ENCODE measurements at regions not wholly inside any gene's neighbourhood (a gene's known extent, or its start where the extent isn't known, plus 50 kb on each side); places are given as distances from the start of the nearest gene placed in this dataset.

DNA sequence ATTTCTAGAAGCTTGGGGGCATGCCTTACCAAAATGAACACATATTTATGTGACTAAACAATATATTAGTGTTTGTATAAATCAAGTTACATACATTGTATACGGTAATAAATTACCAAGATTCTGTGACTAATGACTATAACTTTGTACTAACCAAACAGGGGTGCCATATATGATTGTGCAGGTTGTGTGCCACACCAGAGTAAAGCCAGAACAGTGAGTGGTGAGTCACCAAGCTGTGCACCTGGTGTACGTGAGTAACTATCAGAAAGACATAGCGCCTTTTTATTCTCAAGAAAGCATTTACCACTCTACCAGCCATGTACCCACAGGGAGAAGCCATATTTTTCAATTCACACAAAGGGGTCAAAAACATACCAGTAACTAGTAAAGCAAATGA is 453.2 kb upstream of the PIK3C3 start:
- no peak overlapping the region for H4K5ac ChIP-seq (ENCODE audit: insufficient read length, low read depth, low read length)
- WGBS, 2 experiments (ENCODE audit: extremely low coverage in 1 of 2, insufficient coverage in 1 of 2, insufficient read length in 1 of 2, insufficient replicate concordance in 2 of 2, low coverage in 1 of 2, low lambda C conversion rate in 2 of 2, missing lambda C conversion rate in 1 of 2) = 100% methylated on average over 3 of the region's 3 CpGs; no CpG with 5 or more reads in 1 of the 2 experiments

More for the DNA sequence above, 453.2 kb upstream of the PIK3C3 start:
- Histone ChIP-seq H3K9me3 (ENCODE audit: insufficient read depth in 2 of 2, low read depth in 1 of 2, low read length in 1 of 2) (no peaks in the 10 kb centered on the region), H2BK120ac (replicated peaks; ENCODE audit: low read depth, low read length) (no peak overlapping the region), H3K4ac (replicated peaks; ENCODE audit: insufficient read length, low read depth, low read length) (no peak overlapping the region), H2AFZ (ENCODE audit: low read length) (no peak overlapping the region), H3K27ac (ENCODE audit: low read depth, low read length) (no peak overlapping the region), H2BK5ac (ENCODE audit: low read depth, low read length) (no peak overlapping the region), H3K23ac (ENCODE audit: insufficient read length) (no peak overlapping the region), H3K56ac (replicated peaks; ENCODE audit: insufficient read length, low read depth, low read length) (no peak overlapping the region), H4K20me1 (replicated peaks in 1 of 2; ENCODE audit: control insufficient read depth in 1 of 2, insufficient read depth in 2 of 2, low read length in 2 of 2) (no peaks in the 10 kb centered on the region), H3K23me2 (ENCODE audit: low read depth, low read length) (no peaks in the 10 kb centered on the region), H4K8ac (ENCODE audit: extremely low read depth, insufficient read depth, low read length) (no peak overlapping the region), H3K79me1 (ENCODE audit: low read depth, low read length) (no peaks in the 10 kb centered on the region), H2BK12ac (ENCODE audit: low read depth, low read length) (no peak overlapping the region), H2BK20ac (ENCODE audit: low read length) (no peak overlapping the region), H3K36me3 (ENCODE audit: control insufficient read depth in 2 of 4, insufficient read depth in 4 of 4, low read length in 3 of 4) (no peaks in the 10 kb centered on the region), H2BK15ac (ENCODE audit: low read length) (no peak overlapping the region), H3K4me1 (replicated peaks in 1 of 4; ENCODE audit: control insufficient read depth in 3 of 4, insufficient read depth in 4 of 4, low read length in 3 of 4) (no peaks in the 10 kb centered on the region), H3K79me2 (ENCODE audit: control insufficient read depth in 1 of 2, insufficient read depth in 2 of 2, low read length in 2 of 2) (no peaks in the 10 kb centered on the region), H3K18ac (ENCODE audit: extremely low read depth, low read length) (no peak overlapping the region), H3K14ac (ENCODE audit: insufficient read length) (no peak overlapping the region), H2AK5ac (ENCODE audit: low read depth, low read length) (no peak overlapping the region), H3K27me3 (replicated peaks in 1 of 4; ENCODE audit: control insufficient read depth in 3 of 4, extremely low read depth in 1 of 4, insufficient read depth in 3 of 4, low read length in 3 of 4) (no peaks in the 10 kb centered on the region), H3K9ac (replicated peaks in 1 of 4; ENCODE audit: extremely low read depth in 1 of 4, low read depth in 3 of 4, low read length in 3 of 4) (no peak overlapping the region), H3K4me3 (ENCODE audit: extremely low read depth in 1 of 4, insufficient read depth in 2 of 4, low read depth in 3 of 4, low read length in 4 of 4) (no peak overlapping the region), H3K4me2 (ENCODE audit: insufficient read depth in 1 of 2, low read depth in 2 of 2, low read length in 2 of 2) (no peak overlapping the region), H4K91ac (replicated peaks; ENCODE audit: insufficient read length, low read length) (no peak overlapping the region)
- POLR2A ChIA-PET (ENCODE audit: partially characterized antibody) = no interaction called here
- TF ChIP-seq MAFK (IDR thresholded peaks at IDR 0.05; ENCODE audit: low read depth, low read length) = no peak
- no peak for TF ChIP-seq TAF1 (IDR thresholded peaks at IDR 0.05; ENCODE audit: low read depth, low read length)
- TF ChIP-seq BRCA1 (IDR thresholded peaks at IDR 0.05; ENCODE audit: low read depth, low read length) = no peak
- no peak for TF ChIP-seq EGR1 (IDR thresholded peaks at IDR 0.05; ENCODE audit: borderline replicate concordance, low read depth, low read length)
- TF ChIP-seq EZH2 (IDR thresholded peaks at IDR 0.05; ENCODE audit: low read depth, low read length, severe bottlenecking) = no peak
- no peak for TF ChIP-seq RNF2 (IDR thresholded peaks at IDR 0.05; ENCODE audit: borderline replicate concordance, low read depth, low read length, missing control alignments, poor library complexity, severe bottlenecking)
- no peak for TF ChIP-seq HDAC2 (IDR thresholded peaks at IDR 0.05; ENCODE audit: borderline replicate concordance in 1 of 2, low read depth in 2 of 2, low read length in 2 of 2)
- TF ChIP-seq KDM1A (IDR thresholded peaks at IDR 0.05; ENCODE audit: borderline replicate concordance, low read length) = no peak
- TF ChIP-seq JUND (IDR thresholded peaks at IDR 0.05; ENCODE audit: low read length) = no peak
- TF ChIP-seq, protein P1, sequence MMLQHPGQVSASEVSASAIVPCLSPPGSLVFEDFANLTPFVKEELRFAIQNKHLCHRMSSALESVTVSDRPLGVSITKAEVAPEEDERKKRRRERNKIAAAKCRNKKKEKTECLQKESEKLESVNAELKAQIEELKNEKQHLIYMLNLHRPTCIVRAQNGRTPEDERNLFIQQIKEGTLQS (IDR thresholded peaks at IDR 0.05; ENCODE audit: insufficient read depth, low read depth, low read length) = no peak
- TF ChIP-seq SP4 (IDR thresholded peaks at IDR 0.05; ENCODE audit: low read length) = no peak
- TF ChIP-seq BACH1 (IDR thresholded peaks at IDR 0.05; ENCODE audit: low read length) = no peak
- TF ChIP-seq E2F6 (IDR thresholded peaks at IDR 0.05) = no peak
- DNase-seq (ENCODE audit: low read depth in 1 of 2, low spot score in 2 of 2) (no peak), FAIRE-seq (no peak)
- CTCF ChIA-PET (ENCODE audit: partially characterized antibody) = interaction anchor here (1.6 kb wide), 1 partner anchor 13 kb away, joined by 4 read pairs; no protein-coding TSS in a partner anchor

All from H1 (cell line).